ENCODE measurements at regions not wholly inside any gene's neighbourhood (a gene's known extent, or its start where the extent isn't known, plus 50 kb on each side); places are given as distances from the start of the nearest gene placed in this dataset.

DNA sequence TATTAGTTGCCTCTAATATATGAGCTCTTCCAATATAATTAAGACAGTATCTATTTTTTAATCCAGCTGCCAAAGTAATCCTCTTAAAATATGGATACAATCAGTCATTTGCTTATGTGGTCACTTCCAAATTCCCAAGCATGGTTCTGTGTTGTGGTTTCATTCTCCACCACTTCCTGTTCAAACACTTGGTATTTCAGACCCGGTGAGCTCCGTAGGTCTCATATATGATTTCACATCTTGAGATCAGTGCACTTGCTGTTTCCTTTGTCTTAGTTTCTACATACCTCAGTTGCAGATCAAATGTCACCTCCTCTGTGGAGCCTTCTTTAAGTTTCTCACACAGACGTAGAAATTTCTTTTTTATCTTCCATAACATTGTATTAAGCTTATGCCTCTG, 254.2 kb downstream of the KCNS3 start:
- TF ChIP-seq ZFP3 (CRISPR knock-in tag; IDR thresholded peaks at IDR 0.05) (no peak), SNAI2 (CRISPR knock-in tag; IDR thresholded peaks at IDR 0.05) (no peak), ZC3H10 (CRISPR knock-in tag; IDR thresholded peaks at IDR 0.05) (no peak), ZNF565 (CRISPR knock-in tag; conservative IDR thresholded peaks at IDR 0.05; ENCODE audit: low read depth) (no peak)
- TF ChIP-seq, protein P1, sequence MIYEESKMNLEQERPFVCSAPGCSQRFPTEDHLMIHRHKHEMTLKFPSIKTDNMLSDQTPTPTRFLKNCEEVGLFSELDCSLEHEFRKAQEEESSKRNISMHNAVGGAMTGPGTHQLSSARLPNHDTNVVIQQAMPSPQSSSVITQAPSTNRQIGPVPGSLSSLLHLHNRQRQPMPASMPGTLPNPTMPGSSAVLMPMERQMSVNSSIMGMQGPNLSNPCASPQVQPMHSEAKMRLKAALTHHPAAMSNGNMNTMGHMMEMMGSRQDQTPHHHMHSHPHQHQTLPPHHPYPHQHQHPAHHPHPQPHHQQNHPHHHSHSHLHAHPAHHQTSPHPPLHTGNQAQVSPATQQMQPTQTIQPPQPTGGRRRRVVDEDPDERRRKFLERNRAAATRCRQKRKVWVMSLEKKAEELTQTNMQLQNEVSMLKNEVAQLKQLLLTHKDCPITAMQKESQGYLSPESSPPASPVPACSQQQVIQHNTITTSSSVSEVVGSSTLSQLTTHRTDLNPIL (CRISPR knock-in tag; IDR thresholded peaks at IDR 0.05; ENCODE audit: low read depth), result no peak
- TF ChIP-seq, protein P2, sequence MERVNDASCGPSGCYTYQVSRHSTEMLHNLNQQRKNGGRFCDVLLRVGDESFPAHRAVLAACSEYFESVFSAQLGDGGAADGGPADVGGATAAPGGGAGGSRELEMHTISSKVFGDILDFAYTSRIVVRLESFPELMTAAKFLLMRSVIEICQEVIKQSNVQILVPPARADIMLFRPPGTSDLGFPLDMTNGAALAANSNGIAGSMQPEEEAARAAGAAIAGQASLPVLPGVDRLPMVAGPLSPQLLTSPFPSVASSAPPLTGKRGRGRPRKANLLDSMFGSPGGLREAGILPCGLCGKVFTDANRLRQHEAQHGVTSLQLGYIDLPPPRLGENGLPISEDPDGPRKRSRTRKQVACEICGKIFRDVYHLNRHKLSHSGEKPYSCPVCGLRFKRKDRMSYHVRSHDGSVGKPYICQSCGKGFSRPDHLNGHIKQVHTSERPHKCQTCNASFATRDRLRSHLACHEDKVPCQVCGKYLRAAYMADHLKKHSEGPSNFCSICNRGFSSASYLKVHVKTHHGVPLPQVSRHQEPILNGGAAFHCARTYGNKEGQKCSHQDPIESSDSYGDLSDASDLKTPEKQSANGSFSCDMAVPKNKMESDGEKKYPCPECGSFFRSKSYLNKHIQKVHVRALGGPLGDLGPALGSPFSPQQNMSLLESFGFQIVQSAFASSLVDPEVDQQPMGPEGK (CRISPR knock-in tag; IDR thresholded peaks at IDR 0.05; ENCODE audit: borderline replicate concordance), result no peak
